NCI-H1436 (cell line): ENCODE measurements at regions not wholly inside any gene's neighbourhood (a gene's known extent, or its start where the extent isn't known, plus 50 kb on each side); places are given as distances from the start of the nearest gene placed in this dataset.

Source experiments
- DNase-seq: peaks from one replicate; lab custom pipeline; 2025; lab: John Stamatoyannopoulos, UW

DNA sequence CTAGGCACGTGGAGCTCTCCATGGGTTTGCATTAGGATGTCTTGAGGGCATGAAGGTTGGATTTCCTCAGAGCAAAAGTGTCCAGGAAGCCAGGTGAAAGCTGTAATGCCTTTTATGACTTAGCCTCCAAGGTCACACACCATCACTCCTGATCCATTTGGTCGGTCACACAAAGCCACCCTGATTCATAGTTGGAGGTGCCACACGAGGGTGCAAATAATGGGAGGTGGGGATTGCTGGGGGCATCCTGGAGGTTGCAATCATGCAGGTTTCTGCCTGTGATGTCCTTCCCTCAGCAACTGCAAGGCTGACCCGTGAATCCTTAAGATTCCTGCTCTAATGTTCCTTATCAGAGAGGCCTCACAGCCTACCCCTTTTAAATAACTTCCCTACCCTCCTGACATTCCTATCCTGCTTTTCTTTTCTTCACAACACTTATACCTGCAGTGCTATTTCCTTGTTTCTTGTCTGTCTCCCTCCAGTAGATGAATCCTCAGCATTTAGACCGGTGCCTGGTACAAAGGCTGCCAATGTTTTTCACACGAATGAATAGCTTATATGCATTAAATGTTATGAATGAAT lies 97.1 kb downstream of the LIPG start:
- no peak for DNase-seq

DNA sequence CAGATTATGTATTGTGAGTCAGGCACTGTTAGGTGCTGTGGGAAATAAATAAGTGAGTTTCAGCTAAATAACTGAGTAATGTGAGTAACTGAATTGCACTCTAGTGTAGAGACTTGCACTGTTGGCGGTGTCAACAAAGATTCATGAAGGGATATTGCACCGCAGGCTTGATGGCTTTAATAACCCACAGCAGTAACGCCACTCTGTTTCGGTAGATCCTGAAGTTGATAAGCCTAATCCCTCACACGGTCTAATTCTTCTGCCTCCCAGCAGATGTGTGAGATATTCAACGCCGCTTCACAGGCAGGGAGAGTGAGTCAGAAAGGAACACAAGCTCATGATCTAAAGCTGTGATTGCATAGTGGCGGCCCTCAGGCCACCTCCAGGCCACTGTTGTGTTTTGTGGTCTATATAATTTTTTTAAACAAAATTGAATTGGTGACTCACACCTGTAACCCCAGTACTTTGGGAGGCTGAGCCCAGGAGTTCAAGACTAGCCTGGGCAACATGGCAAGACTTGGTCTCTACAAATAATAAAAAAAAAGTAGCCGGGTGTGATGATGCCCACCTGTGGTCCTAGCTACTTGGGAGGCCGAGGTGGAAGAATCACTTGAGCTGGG lies 94.3 kb downstream of the LIPG start:
- DNase-seq, result no peak

DNA sequence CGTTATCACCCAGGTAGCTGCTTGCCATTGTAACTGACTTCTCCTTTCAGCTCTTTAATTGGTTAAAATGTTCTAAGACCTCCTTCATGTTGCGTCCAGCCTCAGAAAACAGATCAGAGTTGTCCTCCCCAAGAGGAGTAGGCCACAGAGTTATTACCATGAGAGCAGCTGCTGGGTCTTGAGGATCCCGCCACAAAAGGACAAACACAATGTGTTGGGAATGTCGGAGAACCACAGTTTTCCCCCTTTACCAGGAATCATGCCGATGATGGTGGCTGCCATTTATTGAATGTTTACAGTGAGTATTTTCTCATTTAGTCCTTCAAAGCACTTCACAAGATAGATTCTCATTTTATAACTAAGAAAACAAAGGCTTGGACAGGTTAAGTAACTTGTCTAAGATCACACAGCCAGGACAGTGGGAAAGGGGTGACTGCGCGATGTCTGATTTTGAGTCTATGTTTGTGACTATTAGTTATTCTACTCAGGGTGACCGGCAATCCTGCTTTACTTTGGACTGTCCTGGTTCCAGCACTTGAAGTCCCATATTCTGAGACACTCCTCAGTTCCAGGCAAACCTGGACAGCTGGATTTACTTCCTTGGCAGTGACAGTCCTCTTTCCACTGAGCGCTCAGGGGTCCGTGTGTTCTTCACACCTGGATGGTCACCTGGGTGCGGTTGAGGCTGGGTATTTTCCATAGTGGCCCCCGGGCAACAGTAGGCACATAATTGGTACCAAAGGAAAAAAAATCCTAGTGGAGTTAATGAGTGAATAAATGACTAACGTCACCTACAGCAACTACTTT lies 93.6 kb downstream of the LIPG start:
- no peak for DNase-seq

DNA sequence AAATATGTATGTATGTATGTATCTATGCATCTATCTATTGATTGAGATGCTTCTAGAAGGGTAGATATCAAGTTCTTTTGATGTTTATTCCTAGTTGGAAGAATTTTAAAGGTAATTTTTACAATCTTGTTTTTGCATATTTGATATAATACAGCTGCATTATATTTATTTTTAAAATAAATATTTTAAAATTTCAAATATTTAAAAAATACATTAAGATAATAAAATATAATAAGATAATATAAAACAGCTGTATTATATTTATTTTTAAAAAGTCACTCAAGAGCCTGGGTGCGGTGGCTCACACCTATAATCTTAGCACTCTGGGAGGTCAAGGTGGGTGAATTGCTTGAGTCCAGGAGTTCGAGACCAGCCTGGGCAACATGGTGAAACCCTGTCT lies 92.5 kb downstream of the LIPG start:
- DNase-seq, result no peak

DNA sequence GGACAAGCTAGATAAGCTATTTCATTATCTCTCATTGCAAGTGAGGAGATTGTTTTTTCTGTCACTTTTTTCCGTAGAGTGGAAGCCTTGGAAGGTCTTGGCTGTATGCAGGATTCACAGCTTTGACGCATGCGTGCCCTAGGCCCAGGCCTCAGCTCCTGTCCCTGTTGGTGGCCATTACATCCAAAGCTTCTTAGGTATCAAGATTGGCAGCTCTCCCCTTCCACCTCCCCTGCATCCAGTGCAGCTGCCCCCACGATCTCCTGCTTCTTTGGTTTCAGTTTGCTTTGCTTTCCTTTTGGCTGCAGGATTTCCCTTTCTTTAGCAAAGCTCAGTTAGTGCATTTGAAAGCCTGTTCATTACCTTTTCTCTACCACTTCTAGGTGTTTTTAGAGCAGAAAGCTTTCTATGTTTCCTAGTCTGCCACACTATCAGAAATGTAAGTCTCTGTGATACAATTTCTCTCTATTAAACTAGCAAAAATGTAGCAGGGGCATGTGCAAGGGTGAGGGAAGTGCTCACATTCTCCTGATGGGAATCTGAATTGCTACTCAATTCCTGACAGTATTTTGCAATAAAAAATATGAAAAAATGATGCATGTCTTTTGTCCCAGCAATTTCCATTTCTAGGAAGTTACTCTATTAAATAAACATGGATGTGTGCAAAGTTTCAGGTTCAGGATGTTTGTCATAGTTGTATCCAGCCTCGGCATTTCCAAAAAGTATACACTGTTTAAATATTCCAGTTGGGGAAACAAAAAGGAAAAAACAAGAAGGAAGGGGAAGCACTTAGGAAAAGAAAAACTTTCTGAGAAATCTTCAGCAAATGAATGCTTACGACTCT lies 91.2 kb downstream of the LIPG start:
- no peak for DNase-seq

DNA sequence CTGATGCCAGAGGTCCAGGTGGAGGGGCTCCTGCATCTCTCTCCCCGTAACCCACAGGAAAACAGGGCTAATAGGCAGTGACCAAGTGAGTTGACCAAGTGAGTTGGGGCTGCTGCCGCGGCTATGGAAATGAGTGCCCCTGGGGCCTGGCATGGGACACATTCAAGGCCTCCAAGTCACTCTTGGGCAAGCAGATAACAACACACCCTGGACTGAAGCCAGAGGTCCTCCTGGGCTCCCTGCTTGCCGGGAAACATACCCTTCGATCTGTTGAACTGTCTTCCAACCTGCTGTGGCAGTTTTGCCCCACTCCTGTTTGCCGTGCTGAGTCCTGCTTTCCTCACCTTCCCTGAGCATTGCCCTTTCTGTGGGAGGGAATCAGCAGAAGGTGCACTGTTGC lies 89.2 kb downstream of the LIPG start:
- no peak for DNase-seq

DNA sequence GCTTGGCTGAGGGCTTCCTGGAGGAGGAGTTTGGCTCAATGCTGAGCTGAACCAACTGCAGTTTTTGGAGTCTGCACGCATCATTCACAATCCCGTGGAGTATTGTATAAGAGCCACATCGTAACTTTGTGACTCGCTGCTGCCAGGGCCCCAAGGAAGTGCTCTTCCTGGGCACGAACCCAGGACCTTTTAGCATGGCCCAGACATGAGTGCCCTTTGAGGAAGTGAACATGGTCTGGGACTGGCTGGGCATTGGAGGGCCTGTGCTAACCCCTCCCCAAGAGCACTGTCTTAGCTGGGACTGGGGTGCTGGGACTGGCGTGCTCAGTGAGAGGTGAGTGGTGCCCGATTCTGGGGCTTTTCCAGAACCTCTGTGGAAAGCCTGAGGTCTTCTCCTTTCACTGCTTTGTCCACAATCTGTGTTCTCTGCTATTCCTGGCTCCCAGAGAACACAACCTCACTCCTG lies 88.6 kb downstream of the LIPG start:
- DNase-seq, result no peak

DNA sequence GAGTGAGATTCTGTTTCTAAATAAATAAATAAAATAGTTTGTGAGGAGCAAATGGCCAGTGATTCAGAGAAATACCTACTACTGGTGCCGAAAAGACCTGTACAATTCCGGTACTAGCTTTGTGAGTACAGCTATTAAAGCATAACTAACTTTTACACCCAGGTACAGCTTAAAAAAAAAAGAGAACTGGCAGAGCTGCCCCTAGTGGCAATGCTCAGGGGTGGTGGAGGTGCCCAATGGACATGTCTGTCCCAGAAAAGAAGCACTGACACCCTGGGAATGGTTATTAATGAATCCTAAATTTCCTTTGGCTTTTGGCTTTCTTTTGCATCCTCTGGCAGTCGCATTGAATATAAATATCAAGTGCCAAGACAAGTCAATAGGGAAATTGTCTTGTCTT lies 87.0 kb downstream of the LIPG start:
- no peak for DNase-seq
